CD4-positive, alpha-beta memory T cell (primary cell): ENCODE measurements at regions not wholly inside any gene's neighbourhood (a gene's known extent, or its start where the extent isn't known, plus 50 kb on each side); places are given as distances from the start of the nearest gene placed in this dataset.
"Not testable (repeated sequence)": the region's sequence is repeated elsewhere in the genome, so short reads cannot be mapped to it uniquely, and the experiment has no call there.

Source experiments
- CTCF ChIA-PET: fragments of 350-600 bp; sonication (Branson Sonifier 250); formaldehyde crosslinking; loops from one replicate; lab custom pipeline; 2021; ENCODE audit warnings: inconsistent platforms; ENCODE audit not compliant: partially characterized antibody; lab: Charles Lee
- POLR2A ChIA-PET: fragments of 350-600 bp; sonication (Branson Sonifier 250); formaldehyde crosslinking; loops from one replicate; lab custom pipeline; 2021; ENCODE audit not compliant: partially characterized antibody; lab: Charles Lee
- DNase-seq, 5 donors: peaks; one replicate each; pipeline versions ENCODE4 v3.0.0 to v3.0.0-alpha.2; 2020 to 2022; ENCODE audit warnings: mixed read lengths in 1 of 5
- H3K27ac ChIP-seq: one replicate; pipeline ENCODE4 v1.7.0; 2013; ENCODE audit warnings: low read depth, low read length
- H3K27me3 ChIP-seq: 2 replicates; pipeline ENCODE4 v1.7.0; 2013; ENCODE audit warnings: mild to moderate bottlenecking, low read length, moderate library complexity; ENCODE audit not compliant: insufficient read depth
- H3K36me3 ChIP-seq: 2 replicates; pipeline ENCODE4 v1.7.0; 2013; ENCODE audit warnings: mild to moderate bottlenecking, low read length, moderate library complexity; ENCODE audit not compliant: insufficient read depth
- H3K4me1 ChIP-seq: 2 replicates; pipeline ENCODE4 v1.7.0; 2013; ENCODE audit warnings: mild to moderate bottlenecking, low read length, moderate library complexity; ENCODE audit not compliant: insufficient read depth
- H3K4me3 ChIP-seq, 2 donors: one replicate each; pipeline ENCODE4 v1.7.0; 2013; ENCODE audit warnings: low read length in 2 of 2, mild to moderate bottlenecking in 1 of 2
- H3K9me3 ChIP-seq, 2 donors: one replicate each; pipeline ENCODE4 v1.7.0; 2013; ENCODE audit warnings: low read length in 2 of 2, control low read depth in 1 of 2; ENCODE audit not compliant: control insufficient read depth in 1 of 2
- H3K27ac Mint-ChIP-seq, 7 donors: one replicate each; pipeline ENCODE4 v1.8.0; 2020 to 2021; ENCODE audit warnings: mixed read lengths in 7 of 7, mild to moderate bottlenecking in 6 of 7, inconsistent platforms in 3 of 7, moderate library complexity in 3 of 7
- H3K27me3 Mint-ChIP-seq, 2 donors: one replicate each; pipeline ENCODE4 v1.8.0; 2020 to 2021; ENCODE audit warnings: mixed read lengths in 2 of 2
- H3K36me3 Mint-ChIP-seq, 2 donors: one replicate each; pipeline ENCODE4 v1.8.0; 2020 to 2021; ENCODE audit warnings: mixed read lengths in 2 of 2, inconsistent platforms in 1 of 2, mild to moderate bottlenecking in 1 of 2
- H3K4me1 Mint-ChIP-seq, 4 donors: one replicate each; pipeline ENCODE4 v1.8.0; 2020 to 2021; ENCODE audit warnings: mixed read lengths in 4 of 4, mild to moderate bottlenecking in 1 of 4
- H3K4me3 Mint-ChIP-seq, 8 donors: one replicate each; pipeline ENCODE4 v1.8.0; 2020 to 2021; ENCODE audit warnings: mixed read lengths in 8 of 8, mild to moderate bottlenecking in 7 of 8, moderate library complexity in 6 of 8, inconsistent platforms in 3 of 8
- H3K9me3 Mint-ChIP-seq, 8 donors: one replicate each; pipeline ENCODE4 v1.8.0; 2020 to 2021; ENCODE audit warnings: mixed read lengths in 8 of 8, mild to moderate bottlenecking in 5 of 8, inconsistent platforms in 3 of 8, moderate library complexity in 1 of 8
- intact Hi-C: fragments of 100-400 bp; cut with micrococcal nuclease; formaldehyde crosslinking; loops from one replicate; pipeline ENCODE4 v1.15.1; 2023

DNA sequence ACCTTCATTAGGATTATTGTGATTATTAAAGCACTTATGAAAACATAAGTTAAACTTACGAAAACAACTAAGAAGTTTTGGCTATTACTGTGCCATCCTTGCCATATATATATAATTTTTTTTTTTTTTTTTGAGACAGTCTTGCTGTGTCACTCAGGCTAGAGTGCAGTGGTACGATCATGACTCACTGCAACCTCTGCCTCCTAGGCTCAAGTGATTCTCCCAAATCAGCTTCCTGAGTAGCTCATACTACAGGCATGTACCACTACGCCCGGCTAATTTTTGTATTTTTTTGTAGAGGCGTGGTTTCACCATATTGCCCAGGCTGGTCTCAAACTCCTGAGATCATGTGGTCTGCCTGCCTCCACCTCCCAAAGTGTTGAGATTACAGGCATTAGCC, 91.0 kb upstream of the GARIN1A start:
- POLR2A ChIA-PET, H3K27me3 Mint-ChIP-seq, H3K27ac ChIP-seq, H3K9me3 Mint-ChIP-seq, H3K9me3 ChIP-seq, H3K27me3 ChIP-seq, CTCF ChIA-PET, H3K4me3 Mint-ChIP-seq, H3K27ac Mint-ChIP-seq, H3K4me1 Mint-ChIP-seq, H3K36me3 ChIP-seq, H3K4me3 ChIP-seq, intact Hi-C loops, H3K4me1 ChIP-seq, DNase-seq: not testable (repeated sequence)
- peaks cover 16 to 31% of the 10 kb centered on the region in 2 donors for H3K36me3 Mint-ChIP-seq

DNA sequence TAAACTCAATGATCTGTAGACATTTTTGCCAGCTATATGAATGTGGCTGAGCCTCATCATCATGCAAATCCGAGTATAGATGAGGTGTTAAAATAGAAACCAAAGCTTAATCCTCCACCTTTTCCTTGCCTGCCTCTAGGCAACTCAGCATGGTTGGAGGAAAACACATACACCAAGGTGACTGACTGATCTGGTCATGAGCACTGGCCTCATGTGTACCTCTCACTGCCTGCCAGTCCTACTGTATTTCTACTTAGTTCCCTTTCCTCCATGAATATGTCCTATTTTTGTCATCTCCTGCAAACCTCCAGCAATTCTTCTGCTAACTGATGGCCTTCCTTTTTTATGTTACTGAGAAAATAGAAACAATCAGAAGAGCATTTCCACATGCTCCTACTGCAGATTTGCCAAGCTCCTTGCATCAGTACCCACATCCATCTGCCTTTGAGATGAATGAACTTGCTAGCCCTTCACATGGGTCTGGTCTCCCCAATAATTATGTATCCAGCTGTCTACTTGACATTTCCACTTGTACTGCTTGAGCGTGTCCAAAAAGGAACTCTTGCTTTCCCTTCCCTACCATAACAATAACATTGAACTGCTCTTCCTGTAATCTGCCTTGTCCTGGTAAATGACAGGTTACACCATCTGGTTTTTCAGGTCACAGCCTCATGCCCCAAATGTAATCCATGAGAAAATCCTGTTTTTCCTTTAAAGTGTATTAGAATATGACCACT, 90.1 kb upstream of the GARIN1A start:
- POLR2A ChIA-PET, H3K27me3 Mint-ChIP-seq, H3K9me3 ChIP-seq, CTCF ChIA-PET, H3K27me3 ChIP-seq, H3K4me3 ChIP-seq, intact Hi-C loops, H3K9me3 Mint-ChIP-seq, H3K4me1 ChIP-seq, H3K36me3 ChIP-seq, DNase-seq, H3K27ac ChIP-seq: not testable (repeated sequence)
- Mint-ChIP-seq H3K4me1 (peaks cover 0 to 10% (median 5%) of the 10 kb centered on the region in 4 donors), H3K4me3 (peak overlapping the region in 1 of 8 donors; percentile 31), H3K27ac (peak overlapping the region in 2 of 7 donors; percentile 34 to 70), H3K36me3 (peaks cover 25 to 39% of the 10 kb centered on the region in 2 donors)

DNA sequence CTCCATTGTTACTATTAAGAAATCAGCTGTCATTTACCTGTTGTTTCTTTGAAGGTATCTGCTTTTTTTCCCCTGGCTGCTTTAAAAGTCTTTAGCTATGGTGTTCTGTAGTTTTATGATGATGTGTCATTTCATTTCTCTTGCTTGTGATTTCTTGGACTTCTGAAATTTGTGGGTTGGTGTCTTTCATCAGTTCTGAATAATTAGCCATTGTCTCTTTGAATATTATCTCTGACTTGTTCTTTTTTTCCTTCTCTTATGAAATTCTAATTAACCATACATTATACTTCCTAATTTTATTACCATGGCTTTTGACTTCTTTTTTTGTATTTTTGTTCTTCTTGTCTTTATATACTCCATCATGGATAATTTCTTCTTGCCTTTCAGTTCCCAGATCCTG, 85.4 kb upstream of the GARIN1A start:
- H3K9me3 Mint-ChIP-seq, POLR2A ChIA-PET, H3K27me3 Mint-ChIP-seq, H3K4me3 Mint-ChIP-seq, H3K27ac ChIP-seq, H3K4me3 ChIP-seq, intact Hi-C loops, DNase-seq, H3K9me3 ChIP-seq, H3K27me3 ChIP-seq, CTCF ChIA-PET, H3K4me1 ChIP-seq, H3K36me3 ChIP-seq: not testable (repeated sequence)
- H3K4me1 Mint-ChIP-seq: peaks cover 0 to 10% (median 7%) of the 10 kb centered on the region in 4 donors
- H3K36me3 Mint-ChIP-seq: peaks cover 31 to 36% of the 10 kb centered on the region in 2 donors
- H3K27ac Mint-ChIP-seq: peak overlapping the region in 5 of 7 donors; percentile 5 to 78 (median 47)

GRCh38 chr7:128591705-128592104, 80.4 kb upstream of the GARIN1A start:
- H3K4me3 ChIP-seq: no peak overlapping the region
- peaks cover 6% of the 10 kb centered on the region for H3K36me3 ChIP-seq
- no peak overlapping the region for H3K27ac ChIP-seq
- Mint-ChIP-seq H3K4me1 (peaks cover 5 to 13% (median 11%) of the 10 kb centered on the region in 4 donors), H3K27ac (no peak overlapping the region), H3K9me3 (no peaks in the 10 kb centered on the region), H3K36me3 (peaks cover 33 to 54% of the 10 kb centered on the region in 2 donors), H3K27me3 (no peaks in the 10 kb centered on the region), H3K4me3 (no peak overlapping the region)
- intact Hi-C loops: no loop called here
- ChIA-PET POLR2A (no interaction called here), CTCF (no interaction called here)
- no peaks in the 10 kb centered on the region for H3K4me1 ChIP-seq
- DNase-seq: no peak
- H3K27me3 ChIP-seq: no peaks in the 10 kb centered on the region
- H3K9me3 ChIP-seq: no peaks in the 10 kb centered on the region

DNA sequence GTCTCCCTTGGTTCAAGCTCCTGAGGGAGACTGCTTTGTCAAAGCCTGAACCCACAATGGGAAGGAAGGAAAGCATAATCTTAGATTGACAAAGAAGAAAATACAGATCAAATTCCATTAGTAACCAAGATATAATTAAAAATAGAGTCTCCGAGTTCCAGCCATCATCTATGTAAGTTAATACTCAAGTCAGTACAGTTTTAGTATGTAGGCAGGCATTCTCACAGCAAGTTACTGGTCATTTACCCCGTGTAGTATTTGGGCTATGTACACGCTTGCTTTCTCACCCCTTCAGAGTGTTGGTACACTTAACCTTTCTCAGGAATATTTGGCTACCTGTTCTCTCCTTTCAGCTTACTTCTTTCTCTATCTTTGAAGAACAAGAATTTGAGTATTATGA, 79.9 kb upstream of the GARIN1A start:
- H3K36me3 ChIP-seq, H3K4me1 ChIP-seq, POLR2A ChIA-PET, H3K27ac Mint-ChIP-seq, DNase-seq, H3K27me3 Mint-ChIP-seq, H3K27me3 ChIP-seq, H3K4me3 Mint-ChIP-seq, intact Hi-C loops, H3K4me3 ChIP-seq, H3K9me3 ChIP-seq, H3K27ac ChIP-seq, CTCF ChIA-PET, H3K9me3 Mint-ChIP-seq: not testable (repeated sequence)
- peaks cover 7 to 14% (median 10%) of the 10 kb centered on the region in 4 donors for H3K4me1 Mint-ChIP-seq
- H3K36me3 Mint-ChIP-seq: peaks cover 31 to 53% of the 10 kb centered on the region in 2 donors

DNA sequence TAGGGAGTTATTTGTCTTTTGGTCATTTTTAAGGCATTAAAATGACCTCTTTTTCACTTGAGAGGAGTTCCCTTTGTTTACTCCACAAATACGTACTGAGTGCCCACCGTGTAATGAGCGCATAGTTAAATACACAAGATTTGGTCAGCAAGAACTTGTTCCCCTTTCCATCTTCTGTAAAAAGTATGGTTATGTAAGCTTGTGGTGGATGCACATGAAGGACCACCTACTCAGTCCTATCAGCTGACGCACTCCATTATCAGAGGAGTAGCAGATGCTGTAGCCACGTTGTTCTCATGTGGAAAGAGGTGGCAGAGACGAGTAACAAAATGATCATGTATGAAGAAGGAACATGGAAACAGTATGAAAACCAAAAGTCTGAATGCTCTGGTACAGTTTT, 78.0 kb upstream of the GARIN1A start:
- CTCF ChIA-PET: not testable (repeated sequence)

GRCh38 chr7:128596336-128597128, 75.6 kb upstream of the GARIN1A start:
- DNase-seq, CTCF ChIA-PET, H3K9me3 Mint-ChIP-seq, H3K9me3 ChIP-seq, H3K27me3 ChIP-seq, H3K27ac ChIP-seq, H3K27me3 Mint-ChIP-seq, H3K4me1 ChIP-seq, POLR2A ChIA-PET, H3K36me3 ChIP-seq, H3K4me3 Mint-ChIP-seq, H3K4me3 ChIP-seq, intact Hi-C loops: not testable (repeated sequence)
- Mint-ChIP-seq H3K27ac (peak overlapping the region in 4 of 7 donors; percentile 21 to 78 (median 55)), H3K36me3 (peaks cover 41 to 67% of the 10 kb centered on the region in 2 donors), H3K4me1 (peaks cover 12 to 24% (median 19%) of the 10 kb centered on the region in 4 donors)

More for the DNA sequence above, 78.0 kb upstream of the GARIN1A start:
- H3K27me3 Mint-ChIP-seq, H3K4me1 ChIP-seq, H3K4me3 Mint-ChIP-seq, H3K27me3 ChIP-seq, H3K27ac ChIP-seq, H3K36me3 ChIP-seq, H3K4me3 ChIP-seq, intact Hi-C loops, H3K9me3 ChIP-seq, H3K9me3 Mint-ChIP-seq, POLR2A ChIA-PET, DNase-seq: not testable (repeated sequence)
- Mint-ChIP-seq H3K36me3 (peaks cover 34 to 60% of the 10 kb centered on the region in 2 donors), H3K4me1 (peaks cover 10 to 18% (median 15%) of the 10 kb centered on the region in 4 donors), H3K27ac (peak overlapping the region in 2 of 7 donors; percentile 52 to 72)
